ENCODE measurements at regions not wholly inside any gene's neighbourhood (a gene's known extent, or its start where the extent isn't known, plus 50 kb on each side); places are given as distances from the start of the nearest gene placed in this dataset.

- 74% methylated on average over 2 of the region's 2 CpGs for WGBS (ENCODE audit: missing lambda C conversion rate)
- no peak for FAIRE-seq
- DNase-seq (ENCODE audit: low read depth in 1 of 2, low spot score in 1 of 2) = peak in 1 of 2 experiments; percentile 0
- Histone ChIP-seq H3K4me3 (no peak overlapping the region), H3K27ac (no peak overlapping the region), H3K4me1 (no peaks in the 10 kb centered on the region), H3K4me2 (no peak overlapping the region), H3K9me3 (no peaks in the 10 kb centered on the region)
- TF ChIP-seq MAZ (IDR thresholded peaks at IDR 0.05; ENCODE audit: borderline replicate concordance, low read depth, low read length) (no peak), RNF2 (IDR thresholded peaks at IDR 0.05; ENCODE audit: borderline replicate concordance, low read depth) (no peak), NFE2L2 (conservative IDR thresholded peaks at IDR 0.05; ENCODE audit: low read length) (no peak), EHMT2 (IDR thresholded peaks at IDR 0.05; ENCODE audit: low read depth) (no peak), HES2 (IDR thresholded peaks at IDR 0.05) (no peak), BHLHE40 (IDR thresholded peaks at IDR 0.05; ENCODE audit: low read depth, low read length) (no peak), ZFP36 (IDR thresholded peaks at IDR 0.05; ENCODE audit: borderline replicate concordance, partially characterized antibody) (no peak), E2F6 (IDR thresholded peaks at IDR 0.05; ENCODE audit: borderline replicate concordance, low read depth) (no peak), KDM1A (IDR thresholded peaks at IDR 0.05; ENCODE audit: low read depth) (no peak), HOXB13 (CRISPR knock-in tag; IDR thresholded peaks at IDR 0.05; ENCODE audit: low read depth) (no peak), JUN (IDR thresholded peaks at IDR 0.05) (no peak), NR3C1 (IDR thresholded peaks at IDR 0.05) (no peak), POLR2AphosphoS2 (conservative IDR thresholded peaks at IDR 0.05; ENCODE audit: low read length) (no peak), SREBF2 (IDR thresholded peaks at IDR 0.05) (no peak), TFCP2L1 (CRISPR knock-in tag; IDR thresholded peaks at IDR 0.05) (no peak), FOSB (CRISPR knock-in tag; IDR thresholded peaks at IDR 0.05) (no peak), MAFK (IDR thresholded peaks at IDR 0.05; ENCODE audit: partially characterized antibody) (no peak)
- TF ChIP-seq, protein P1, sequence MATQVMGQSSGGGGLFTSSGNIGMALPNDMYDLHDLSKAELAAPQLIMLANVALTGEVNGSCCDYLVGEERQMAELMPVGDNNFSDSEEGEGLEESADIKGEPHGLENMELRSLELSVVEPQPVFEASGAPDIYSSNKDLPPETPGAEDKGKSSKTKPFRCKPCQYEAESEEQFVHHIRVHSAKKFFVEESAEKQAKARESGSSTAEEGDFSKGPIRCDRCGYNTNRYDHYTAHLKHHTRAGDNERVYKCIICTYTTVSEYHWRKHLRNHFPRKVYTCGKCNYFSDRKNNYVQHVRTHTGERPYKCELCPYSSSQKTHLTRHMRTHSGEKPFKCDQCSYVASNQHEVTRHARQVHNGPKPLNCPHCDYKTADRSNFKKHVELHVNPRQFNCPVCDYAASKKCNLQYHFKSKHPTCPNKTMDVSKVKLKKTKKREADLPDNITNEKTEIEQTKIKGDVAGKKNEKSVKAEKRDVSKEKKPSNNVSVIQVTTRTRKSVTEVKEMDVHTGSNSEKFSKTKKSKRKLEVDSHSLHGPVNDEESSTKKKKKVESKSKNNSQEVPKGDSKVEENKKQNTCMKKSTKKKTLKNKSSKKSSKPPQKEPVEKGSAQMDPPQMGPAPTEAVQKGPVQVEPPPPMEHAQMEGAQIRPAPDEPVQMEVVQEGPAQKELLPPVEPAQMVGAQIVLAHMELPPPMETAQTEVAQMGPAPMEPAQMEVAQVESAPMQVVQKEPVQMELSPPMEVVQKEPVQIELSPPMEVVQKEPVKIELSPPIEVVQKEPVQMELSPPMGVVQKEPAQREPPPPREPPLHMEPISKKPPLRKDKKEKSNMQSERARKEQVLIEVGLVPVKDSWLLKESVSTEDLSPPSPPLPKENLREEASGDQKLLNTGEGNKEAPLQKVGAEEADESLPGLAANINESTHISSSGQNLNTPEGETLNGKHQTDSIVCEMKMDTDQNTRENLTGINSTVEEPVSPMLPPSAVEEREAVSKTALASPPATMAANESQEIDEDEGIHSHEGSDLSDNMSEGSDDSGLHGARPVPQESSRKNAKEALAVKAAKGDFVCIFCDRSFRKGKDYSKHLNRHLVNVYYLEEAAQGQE (IDR thresholded peaks at IDR 0.05) = no peak
- TF ChIP-seq, protein P2, sequence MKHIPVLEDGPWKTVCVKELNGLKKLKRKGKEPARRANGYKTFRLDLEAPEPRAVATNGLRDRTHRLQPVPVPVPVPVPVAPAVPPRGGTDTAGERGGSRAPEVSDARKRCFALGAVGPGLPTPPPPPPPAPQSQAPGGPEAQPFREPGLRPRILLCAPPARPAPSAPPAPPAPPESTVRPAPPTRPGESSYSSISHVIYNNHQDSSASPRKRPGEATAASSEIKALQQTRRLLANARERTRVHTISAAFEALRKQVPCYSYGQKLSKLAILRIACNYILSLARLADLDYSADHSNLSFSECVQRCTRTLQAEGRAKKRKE (CRISPR knock-in tag; IDR thresholded peaks at IDR 0.05; ENCODE audit: low read depth) = no peak
- ChIA-PET POLR2A (no interaction called here), CTCF (no interaction called here)
- no peak for ATAC-seq
Observed at GRCh38 chr4:175166020-175166419, 247.9 kb downstream of the ADAM29 start.

- ATAC-seq = no peak
- no peak for FAIRE-seq
- CTCF ChIA-PET = no interaction called here
Observed at GRCh38 chr4:175176710-175177109, 258.6 kb downstream of the ADAM29 start.

More at GRCh38 chr4:175176710-175177109, 258.6 kb downstream of the ADAM29 start:
- WGBS (ENCODE audit: missing lambda C conversion rate) = 43% methylated on average over 4 of the region's 4 CpGs
- Histone ChIP-seq H3K4me2 (no peak overlapping the region), H3K27ac (no peak overlapping the region), H3K9me3 (no peaks in the 10 kb centered on the region), H3K4me1 (no peaks in the 10 kb centered on the region), H3K4me3 (no peak overlapping the region)
- TF ChIP-seq EHMT2 (IDR thresholded peaks at IDR 0.05; ENCODE audit: low read depth) (no peak), RAD21 (conservative IDR thresholded peaks at IDR 0.05 in 1 of 2, IDR thresholded peaks at IDR 0.05 in 1 of 2) (no peak), ZFP36 (IDR thresholded peaks at IDR 0.05; ENCODE audit: borderline replicate concordance, partially characterized antibody) (no peak), CHD4 (IDR thresholded peaks at IDR 0.05; ENCODE audit: borderline replicate concordance) (no peak), CHD2 (IDR thresholded peaks at IDR 0.05; ENCODE audit: low read length, partially characterized antibody) (no peak), E2F6 (IDR thresholded peaks at IDR 0.05; ENCODE audit: borderline replicate concordance, low read depth) (no peak), RNF2 (IDR thresholded peaks at IDR 0.05; ENCODE audit: borderline replicate concordance, low read depth) (no peak), MYC (IDR thresholded peaks at IDR 0.05; ENCODE audit: borderline replicate concordance, low read length) (no peak), TP53 (CRISPR knock-in tag; IDR thresholded peaks at IDR 0.05) (no peak), HOXB5 (CRISPR knock-in tag; IDR thresholded peaks at IDR 0.05) (no peak), ESRRA (IDR thresholded peaks at IDR 0.05; ENCODE audit: borderline replicate concordance, low read length) (no peak), KDM5A (IDR thresholded peaks at IDR 0.05) (no peak), JUNB (IDR thresholded peaks at IDR 0.05) (no peak), CEBPB (IDR thresholded peaks at IDR 0.05) (no peak), EP300 (IDR thresholded peaks at IDR 0.05) (no peak), FOSB (CRISPR knock-in tag; IDR thresholded peaks at IDR 0.05) (no peak), BCL3 (IDR thresholded peaks at IDR 0.05) (no peak)
- TF ChIP-seq, protein P2 (CRISPR knock-in tag; IDR thresholded peaks at IDR 0.05; ENCODE audit: low read depth) = no peak
- POLR2A ChIA-PET = no interaction called here
- no peak for DNase-seq (ENCODE audit: low read depth in 1 of 2, low spot score in 1 of 2)
